ENCODE measurements at regions not wholly inside any gene's neighbourhood (a gene's known extent, or its start where the extent isn't known, plus 50 kb on each side); places are given as distances from the start of the nearest gene placed in this dataset.

- peaks cover 0 to 3% (median 0%) of the 10 kb centered on the region in 3 donors for H3K4me1 ChIP-seq (ENCODE audit: control insufficient read depth in 3 of 3, insufficient read depth in 2 of 3, low read depth in 1 of 3, low read length in 2 of 3)
- H3K36me3 ChIP-seq (ENCODE audit: control insufficient read depth in 3 of 3, insufficient read depth in 2 of 3, low read depth in 1 of 3, low read length in 3 of 3) = no peaks in the 10 kb centered on the region
- H3K27me3 ChIP-seq (ENCODE audit: control insufficient read depth in 3 of 3, insufficient read depth in 3 of 3, low read length in 3 of 3) = no peaks in the 10 kb centered on the region
- FAIRE-seq (no peak), DNase-seq (no peak)
- WGBS, 3 donors = 92 to 96% (median 93%) methylated on average over 3 of the region's 3 CpGs
- H3K4me3 ChIP-seq (ENCODE audit: low read depth in 1 of 3, low read length in 3 of 3) = no peak overlapping the region
- no peak overlapping the region for H3K27ac ChIP-seq (ENCODE audit: low read depth in 1 of 3, low read length in 2 of 3)
- H3K9me3 ChIP-seq (ENCODE audit: control insufficient read depth in 2 of 2, insufficient read depth in 1 of 2, low read depth in 1 of 2, low read length in 1 of 2) = no peaks in the 10 kb centered on the region
These were observed 124.1 kb downstream of the C9orf152 start for GRCh38 chr9:110083866-110084265.

- no peak for DNase-seq
- Histone ChIP-seq H3K4me1 (ENCODE audit: control insufficient read depth in 3 of 3, insufficient read depth in 2 of 3, low read depth in 1 of 3, low read length in 2 of 3) (peaks cover 0 to 2% (median 0%) of the 10 kb centered on the region in 3 donors), H3K27ac (ENCODE audit: low read depth in 1 of 3, low read length in 2 of 3) (no peak overlapping the region), H3K36me3 (ENCODE audit: control insufficient read depth in 3 of 3, insufficient read depth in 2 of 3, low read depth in 1 of 3, low read length in 3 of 3) (no peaks in the 10 kb centered on the region), H3K4me3 (ENCODE audit: low read depth in 1 of 3, low read length in 3 of 3) (no peak overlapping the region), H3K9me3 (ENCODE audit: control insufficient read depth in 2 of 2, insufficient read depth in 1 of 2, low read depth in 1 of 2, low read length in 1 of 2) (no peaks in the 10 kb centered on the region), H3K27me3 (ENCODE audit: control insufficient read depth in 3 of 3, insufficient read depth in 3 of 3, low read length in 3 of 3) (no peaks in the 10 kb centered on the region)
- no peak for FAIRE-seq
- WGBS, 3 donors = 96 to 100% (median 99%) methylated on average over 1 of the region's 1 CpG
These were observed 121.4 kb downstream of the C9orf152 start for GRCh38 chr9:110086537-110086936.

GRCh38 chr9:110087605-110088004 lies 120.4 kb downstream of the C9orf152 start:
- Histone ChIP-seq H3K27me3 (ENCODE audit: control insufficient read depth in 3 of 3, insufficient read depth in 3 of 3, low read length in 3 of 3) (no peaks in the 10 kb centered on the region), H3K9me3 (ENCODE audit: control insufficient read depth in 2 of 2, insufficient read depth in 1 of 2, low read depth in 1 of 2, low read length in 1 of 2) (no peaks in the 10 kb centered on the region), H3K27ac (ENCODE audit: low read depth in 1 of 3, low read length in 2 of 3) (no peak overlapping the region), H3K36me3 (ENCODE audit: control insufficient read depth in 3 of 3, insufficient read depth in 2 of 3, low read depth in 1 of 3, low read length in 3 of 3) (no peaks in the 10 kb centered on the region), H3K4me1 (ENCODE audit: control insufficient read depth in 3 of 3, insufficient read depth in 2 of 3, low read depth in 1 of 3, low read length in 2 of 3) (no peaks in the 10 kb centered on the region), H3K4me3 (ENCODE audit: low read depth in 1 of 3, low read length in 3 of 3) (no peak overlapping the region)
- FAIRE-seq (no peak), DNase-seq (no peak)
- WGBS, 3 donors = 79 to 91% (median 81%) methylated on average over 2 of the region's 2 CpGs

GRCh38 chr9:110088099-110088498 lies 119.9 kb downstream of the C9orf152 start:
- Histone ChIP-seq H3K9me3 (ENCODE audit: control insufficient read depth in 2 of 2, insufficient read depth in 1 of 2, low read depth in 1 of 2, low read length in 1 of 2) (no peaks in the 10 kb centered on the region), H3K4me1 (ENCODE audit: control insufficient read depth in 3 of 3, insufficient read depth in 2 of 3, low read depth in 1 of 3, low read length in 2 of 3) (no peaks in the 10 kb centered on the region)

DNA sequence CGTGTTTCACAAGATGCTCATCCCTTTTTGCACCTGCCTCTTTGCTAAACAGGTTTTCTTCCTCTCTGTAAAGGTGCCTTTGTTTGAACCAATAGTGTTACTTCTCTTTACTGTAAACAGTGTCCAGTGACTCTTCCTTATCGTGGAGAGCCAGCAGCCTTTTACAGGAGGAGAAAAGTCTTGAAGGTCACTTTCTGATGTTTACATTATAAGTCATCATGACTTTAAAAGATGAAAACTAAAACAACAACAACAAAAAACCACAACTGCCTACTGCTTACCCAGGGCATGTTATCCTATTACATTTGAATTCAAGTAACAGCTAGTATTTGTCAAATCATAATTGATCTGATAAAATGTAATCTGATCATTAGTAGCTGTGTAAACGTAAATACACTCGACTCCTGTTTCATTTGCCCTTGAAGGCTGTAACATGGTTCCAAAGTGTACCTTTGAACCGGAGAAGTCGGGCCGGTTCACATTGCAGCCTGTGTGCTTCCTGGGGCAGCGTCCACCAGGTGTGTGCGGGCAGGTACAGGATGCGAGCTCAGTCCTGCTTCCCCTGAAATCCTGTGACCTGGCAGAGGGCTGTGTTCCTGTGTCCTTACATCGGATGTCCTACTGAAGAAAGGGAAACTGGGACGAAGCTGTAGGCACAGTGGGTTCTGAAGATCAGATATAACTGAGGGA lies 118.1 kb downstream of the C9orf152 start:
- Histone ChIP-seq H3K4me1 (ENCODE audit: control insufficient read depth in 3 of 3, insufficient read depth in 2 of 3, low read depth in 1 of 3, low read length in 2 of 3) (peaks cover 0 to 2% (median 0%) of the 10 kb centered on the region in 3 donors), H3K27ac (ENCODE audit: low read depth in 1 of 3, low read length in 2 of 3) (no peak overlapping the region), H3K27me3 (ENCODE audit: control insufficient read depth in 3 of 3, insufficient read depth in 3 of 3, low read length in 3 of 3) (no peaks in the 10 kb centered on the region), H3K36me3 (ENCODE audit: control insufficient read depth in 3 of 3, insufficient read depth in 2 of 3, low read depth in 1 of 3, low read length in 3 of 3) (no peaks in the 10 kb centered on the region), H3K4me3 (ENCODE audit: low read depth in 1 of 3, low read length in 3 of 3) (no peak overlapping the region), H3K9me3 (ENCODE audit: control insufficient read depth in 2 of 2, insufficient read depth in 1 of 2, low read depth in 1 of 2, low read length in 1 of 2) (no peaks in the 10 kb centered on the region)
- DNase-seq (peak; percentile 67 to 84), FAIRE-seq (no peak)
- 12 to 46% (median 23%) methylated on average over 12 of the region's 12 CpGs for WGBS, 3 donors

More at GRCh38 chr9:110088099-110088498, 119.9 kb downstream of the C9orf152 start:
- no peaks in the 10 kb centered on the region for H3K27me3 ChIP-seq (ENCODE audit: control insufficient read depth in 3 of 3, insufficient read depth in 3 of 3, low read length in 3 of 3)
- FAIRE-seq = no peak
- H3K4me3 ChIP-seq (ENCODE audit: low read depth in 1 of 3, low read length in 3 of 3) = no peak overlapping the region
- H3K36me3 ChIP-seq (ENCODE audit: control insufficient read depth in 3 of 3, insufficient read depth in 2 of 3, low read depth in 1 of 3, low read length in 3 of 3) = no peaks in the 10 kb centered on the region
- no peak for DNase-seq
- no peak overlapping the region for H3K27ac ChIP-seq (ENCODE audit: low read depth in 1 of 3, low read length in 2 of 3)

DNA sequence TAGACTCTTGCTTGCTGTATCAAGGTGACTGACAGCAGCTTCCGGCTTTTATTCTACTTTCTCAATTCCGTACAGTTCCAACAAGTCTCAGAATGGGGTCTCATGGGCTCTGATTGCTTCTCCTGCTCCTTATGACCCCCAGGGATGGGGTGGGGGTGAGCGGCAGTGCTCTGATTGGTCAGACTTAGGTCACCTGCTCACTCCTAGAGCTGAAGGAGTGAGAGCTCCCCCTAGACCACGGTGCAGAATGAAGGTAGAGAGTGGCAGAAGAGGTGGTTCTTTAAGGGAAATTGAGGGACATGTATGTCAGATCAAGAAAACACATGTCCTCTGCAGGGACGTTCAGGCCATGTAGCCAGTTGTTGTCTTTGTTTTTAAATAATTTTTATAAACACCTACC lies 115.2 kb downstream of the C9orf152 start:
- Histone ChIP-seq H3K4me1 (ENCODE audit: control insufficient read depth in 3 of 3, insufficient read depth in 2 of 3, low read depth in 1 of 3, low read length in 2 of 3) (peaks cover 0 to 8% (median 0%) of the 10 kb centered on the region in 3 donors), H3K27me3 (ENCODE audit: control insufficient read depth in 3 of 3, insufficient read depth in 3 of 3, low read length in 3 of 3) (no peaks in the 10 kb centered on the region), H3K4me3 (ENCODE audit: low read depth in 1 of 3, low read length in 3 of 3) (no peak overlapping the region), H3K27ac (ENCODE audit: low read depth in 1 of 3, low read length in 2 of 3) (no peak overlapping the region), H3K9me3 (ENCODE audit: control insufficient read depth in 2 of 2, insufficient read depth in 1 of 2, low read depth in 1 of 2, low read length in 1 of 2) (no peaks in the 10 kb centered on the region), H3K36me3 (ENCODE audit: control insufficient read depth in 3 of 3, insufficient read depth in 2 of 3, low read depth in 1 of 3, low read length in 3 of 3) (no peaks in the 10 kb centered on the region)
- DNase-seq (no peak), FAIRE-seq (no peak)
- WGBS, 3 donors = 89 to 90% (median 90%) methylated on average over 5 of the region's 5 CpGs

- H3K36me3 ChIP-seq (ENCODE audit: control insufficient read depth in 3 of 3, insufficient read depth in 2 of 3, low read depth in 1 of 3, low read length in 3 of 3) = no peaks in the 10 kb centered on the region
- DNase-seq = no peak
- no peak overlapping the region for H3K27ac ChIP-seq (ENCODE audit: low read depth in 1 of 3, low read length in 2 of 3)
- no peak overlapping the region for H3K4me3 ChIP-seq (ENCODE audit: low read depth in 1 of 3, low read length in 3 of 3)
- no peaks in the 10 kb centered on the region for H3K27me3 ChIP-seq (ENCODE audit: control insufficient read depth in 3 of 3, insufficient read depth in 3 of 3, low read length in 3 of 3)
- H3K9me3 ChIP-seq (ENCODE audit: control insufficient read depth in 2 of 2, insufficient read depth in 1 of 2, low read depth in 1 of 2, low read length in 1 of 2) = no peaks in the 10 kb centered on the region
- peaks cover 0 to 8% (median 0%) of the 10 kb centered on the region in 3 donors for H3K4me1 ChIP-seq (ENCODE audit: control insufficient read depth in 3 of 3, insufficient read depth in 2 of 3, low read depth in 1 of 3, low read length in 2 of 3)
- 69 to 75% (median 70%) methylated on average over 2 of the region's 2 CpGs for WGBS, 3 donors
- FAIRE-seq = no peak
These were observed 114.5 kb downstream of the C9orf152 start for GRCh38 chr9:110093417-110093816.

- H3K27me3 ChIP-seq (ENCODE audit: control insufficient read depth in 3 of 3, insufficient read depth in 3 of 3, low read length in 3 of 3) = no peaks in the 10 kb centered on the region
- no peaks in the 10 kb centered on the region for H3K36me3 ChIP-seq (ENCODE audit: control insufficient read depth in 3 of 3, insufficient read depth in 2 of 3, low read depth in 1 of 3, low read length in 3 of 3)
- H3K4me3 ChIP-seq (ENCODE audit: low read depth in 1 of 3, low read length in 3 of 3) = no peak overlapping the region
- H3K27ac ChIP-seq (ENCODE audit: low read depth in 1 of 3, low read length in 2 of 3) = no peak overlapping the region
- H3K9me3 ChIP-seq (ENCODE audit: control insufficient read depth in 2 of 2, insufficient read depth in 1 of 2, low read depth in 1 of 2, low read length in 1 of 2) = no peaks in the 10 kb centered on the region
- FAIRE-seq = no peak
- no peak for DNase-seq
- peaks cover 0 to 8% (median 0%) of the 10 kb centered on the region in 3 donors for H3K4me1 ChIP-seq (ENCODE audit: control insufficient read depth in 3 of 3, insufficient read depth in 2 of 3, low read depth in 1 of 3, low read length in 2 of 3)
- 95 to 97% (median 95%) methylated on average over 4 of the region's 4 CpGs for WGBS, 3 donors
These were observed 114.1 kb downstream of the C9orf152 start for GRCh38 chr9:110093871-110094270.

- no peaks in the 10 kb centered on the region for H3K27me3 ChIP-seq (ENCODE audit: control insufficient read depth in 3 of 3, insufficient read depth in 3 of 3, low read length in 3 of 3)
- no peaks in the 10 kb centered on the region for H3K9me3 ChIP-seq (ENCODE audit: control insufficient read depth in 2 of 2, insufficient read depth in 1 of 2, low read depth in 1 of 2, low read length in 1 of 2)
- H3K4me3 ChIP-seq (ENCODE audit: low read depth in 1 of 3, low read length in 3 of 3) = no peak overlapping the region
- DNase-seq (no peak), FAIRE-seq (no peak)
- no peaks in the 10 kb centered on the region for H3K36me3 ChIP-seq (ENCODE audit: control insufficient read depth in 3 of 3, insufficient read depth in 2 of 3, low read depth in 1 of 3, low read length in 3 of 3)
- 67 to 94% (median 89%) methylated on average over 2 of the region's 2 CpGs for WGBS, 3 donors
- peak overlapping the region in 2 of 3 donors; percentile 52 to 55 for H3K27ac ChIP-seq (ENCODE audit: low read depth in 1 of 3, low read length in 2 of 3)
- H3K4me1 ChIP-seq (ENCODE audit: control insufficient read depth in 3 of 3, insufficient read depth in 2 of 3, low read depth in 1 of 3, low read length in 2 of 3) = peaks cover 0 to 8% (median 0%) of the 10 kb centered on the region in 3 donors
These were observed 112.8 kb downstream of the C9orf152 start for GRCh38 chr9:110095161-110095595.

Data from small intestine (tissue), 7 donors.